Neural progenitor cell (in vitro differentiated cells): ENCODE measurements at regions not wholly inside any gene's neighbourhood (a gene's known extent, or its start where the extent isn't known, plus 50 kb on each side); places are given as distances from the start of the nearest gene placed in this dataset.

Source experiments
- CTCF ChIP-seq: fragments of 200-600 bp; sonication (generic); IDR thresholded peaks from 2 replicates; pipeline ENCODE4 v1.5.1; 2017; ENCODE audit warnings: antibody characterized with exemption, mild to moderate bottlenecking
- EZH2 ChIP-seq: fragments of 200-600 bp; sonication (generic); IDR thresholded peaks from 2 replicates; pipeline ENCODE4 v1.6.1; 2017; ENCODE audit warnings: antibody characterized with exemption, mild to moderate bottlenecking, moderate library complexity
- EZH2phosphoT487 ChIP-seq: fragments of 200-600 bp; sonication (generic); IDR thresholded peaks from 2 replicates; pipeline ENCODE4 v1.6.1; 2017; ENCODE audit warnings: antibody characterized with exemption

- TF ChIP-seq CTCF (no peak), EZH2 (no peak), EZH2phosphoT487 (no peak)
Observed at GRCh38 chr4:125952631-125953030, 637.9 kb downstream of the FAT4 start.
